ENCODE measurements at regions not wholly inside any gene's neighbourhood (a gene's known extent, or its start where the extent isn't known, plus 50 kb on each side); places are given as distances from the start of the nearest gene placed in this dataset.

DNA sequence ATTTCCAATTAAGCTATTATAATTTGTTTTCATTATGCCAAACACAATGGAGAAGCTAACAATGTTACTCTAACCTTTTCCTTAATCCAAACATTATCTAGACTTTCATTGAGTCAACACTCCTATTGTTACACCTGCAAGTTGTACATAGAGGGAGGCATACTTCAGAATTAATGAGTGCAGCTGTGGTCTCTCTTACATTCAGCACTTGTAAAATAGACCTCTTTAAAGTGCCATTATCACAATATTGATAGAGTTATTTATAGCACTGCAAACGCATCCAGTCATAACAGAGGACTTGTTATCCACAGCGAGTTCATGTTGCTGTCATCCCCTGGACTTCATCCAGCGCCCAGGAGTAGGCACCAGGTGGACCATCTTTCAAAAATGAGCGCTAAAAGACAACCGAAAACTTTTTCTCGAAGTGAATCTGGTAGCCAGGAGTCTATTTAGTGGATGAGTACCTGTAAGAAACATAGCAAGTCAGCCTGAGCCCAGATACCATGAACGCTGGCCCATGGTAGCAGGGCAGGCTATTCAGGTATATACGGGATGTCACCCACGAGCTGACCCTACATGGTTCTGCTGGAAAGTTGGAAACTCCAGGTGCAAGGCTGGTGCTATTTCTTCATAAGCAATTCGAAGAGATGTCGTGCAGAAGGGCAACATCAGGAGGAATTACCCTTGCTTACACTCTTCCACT, 70.6 kb upstream of the NFIA start:
- H3K4me3 ChIP-seq (ENCODE audit: low read depth, low read length), result no peak overlapping the region
- H3K36me3 ChIP-seq (ENCODE audit: control insufficient read depth, insufficient read depth, low read length), result no peaks in the 10 kb centered on the region
- H3K27me3 ChIP-seq (ENCODE audit: control insufficient read depth, insufficient read depth, low read length), result no peaks in the 10 kb centered on the region
- TF ChIP-seq, protein P1, sequence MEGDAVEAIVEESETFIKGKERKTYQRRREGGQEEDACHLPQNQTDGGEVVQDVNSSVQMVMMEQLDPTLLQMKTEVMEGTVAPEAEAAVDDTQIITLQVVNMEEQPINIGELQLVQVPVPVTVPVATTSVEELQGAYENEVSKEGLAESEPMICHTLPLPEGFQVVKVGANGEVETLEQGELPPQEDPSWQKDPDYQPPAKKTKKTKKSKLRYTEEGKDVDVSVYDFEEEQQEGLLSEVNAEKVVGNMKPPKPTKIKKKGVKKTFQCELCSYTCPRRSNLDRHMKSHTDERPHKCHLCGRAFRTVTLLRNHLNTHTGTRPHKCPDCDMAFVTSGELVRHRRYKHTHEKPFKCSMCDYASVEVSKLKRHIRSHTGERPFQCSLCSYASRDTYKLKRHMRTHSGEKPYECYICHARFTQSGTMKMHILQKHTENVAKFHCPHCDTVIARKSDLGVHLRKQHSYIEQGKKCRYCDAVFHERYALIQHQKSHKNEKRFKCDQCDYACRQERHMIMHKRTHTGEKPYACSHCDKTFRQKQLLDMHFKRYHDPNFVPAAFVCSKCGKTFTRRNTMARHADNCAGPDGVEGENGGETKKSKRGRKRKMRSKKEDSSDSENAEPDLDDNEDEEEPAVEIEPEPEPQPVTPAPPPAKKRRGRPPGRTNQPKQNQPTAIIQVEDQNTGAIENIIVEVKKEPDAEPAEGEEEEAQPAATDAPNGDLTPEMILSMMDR (IDR thresholded peaks at IDR 0.05; ENCODE audit: insufficient read depth, low read length, severe bottlenecking), result no peak
- FAIRE-seq, result no peak
- DNase-seq (ENCODE audit: low read depth), result no peak

DNA sequence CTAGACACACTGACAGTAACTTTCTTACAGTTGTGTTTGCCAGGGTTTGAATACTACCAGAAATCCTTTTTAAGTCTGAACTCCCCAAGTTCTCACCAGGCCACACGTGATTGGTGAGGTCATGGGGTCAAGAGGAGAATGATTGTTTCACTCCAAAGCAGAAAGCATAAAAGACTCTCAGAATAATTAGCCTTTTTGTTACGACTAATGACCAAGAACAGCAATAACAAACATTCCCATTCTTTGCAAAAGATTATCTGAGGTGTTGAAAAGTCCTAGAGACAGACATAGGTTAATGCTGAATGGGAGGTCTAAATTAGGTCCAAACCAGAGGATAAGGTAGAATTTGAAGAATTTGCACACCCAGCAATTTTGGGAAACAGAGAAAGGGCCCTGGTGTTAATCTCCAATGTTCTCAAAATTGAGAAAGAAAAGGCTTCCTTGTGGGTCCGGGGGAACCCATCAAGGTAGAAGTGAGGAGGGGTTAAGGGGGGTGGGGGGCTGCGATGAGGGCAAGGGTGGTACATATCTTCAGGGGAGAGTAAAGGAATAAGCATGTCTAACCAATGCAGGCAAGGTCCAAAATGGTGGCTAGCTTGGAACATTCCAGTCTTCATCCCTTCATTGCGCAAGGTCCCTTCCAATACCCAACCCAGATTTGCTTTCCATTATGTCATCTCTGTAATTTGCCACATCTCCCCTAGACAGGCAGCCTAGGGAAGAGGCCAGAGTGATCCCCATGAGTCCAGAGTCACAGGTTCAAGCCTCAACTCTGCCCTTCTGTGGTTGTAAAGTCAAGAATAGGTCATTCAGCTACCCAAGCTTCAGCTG, 74.6 kb upstream of the NFIA start:
- no peak for DNase-seq (ENCODE audit: low read depth)
- TF ChIP-seq, protein P1 (IDR thresholded peaks at IDR 0.05; ENCODE audit: insufficient read depth, low read length, severe bottlenecking), result no peak
- Histone ChIP-seq H3K36me3 (ENCODE audit: control insufficient read depth, insufficient read depth, low read length) (no peaks in the 10 kb centered on the region), H3K4me3 (ENCODE audit: low read depth, low read length) (no peak overlapping the region), H3K27me3 (ENCODE audit: control insufficient read depth, insufficient read depth, low read length) (no peaks in the 10 kb centered on the region)
- FAIRE-seq, result no peak

DNA sequence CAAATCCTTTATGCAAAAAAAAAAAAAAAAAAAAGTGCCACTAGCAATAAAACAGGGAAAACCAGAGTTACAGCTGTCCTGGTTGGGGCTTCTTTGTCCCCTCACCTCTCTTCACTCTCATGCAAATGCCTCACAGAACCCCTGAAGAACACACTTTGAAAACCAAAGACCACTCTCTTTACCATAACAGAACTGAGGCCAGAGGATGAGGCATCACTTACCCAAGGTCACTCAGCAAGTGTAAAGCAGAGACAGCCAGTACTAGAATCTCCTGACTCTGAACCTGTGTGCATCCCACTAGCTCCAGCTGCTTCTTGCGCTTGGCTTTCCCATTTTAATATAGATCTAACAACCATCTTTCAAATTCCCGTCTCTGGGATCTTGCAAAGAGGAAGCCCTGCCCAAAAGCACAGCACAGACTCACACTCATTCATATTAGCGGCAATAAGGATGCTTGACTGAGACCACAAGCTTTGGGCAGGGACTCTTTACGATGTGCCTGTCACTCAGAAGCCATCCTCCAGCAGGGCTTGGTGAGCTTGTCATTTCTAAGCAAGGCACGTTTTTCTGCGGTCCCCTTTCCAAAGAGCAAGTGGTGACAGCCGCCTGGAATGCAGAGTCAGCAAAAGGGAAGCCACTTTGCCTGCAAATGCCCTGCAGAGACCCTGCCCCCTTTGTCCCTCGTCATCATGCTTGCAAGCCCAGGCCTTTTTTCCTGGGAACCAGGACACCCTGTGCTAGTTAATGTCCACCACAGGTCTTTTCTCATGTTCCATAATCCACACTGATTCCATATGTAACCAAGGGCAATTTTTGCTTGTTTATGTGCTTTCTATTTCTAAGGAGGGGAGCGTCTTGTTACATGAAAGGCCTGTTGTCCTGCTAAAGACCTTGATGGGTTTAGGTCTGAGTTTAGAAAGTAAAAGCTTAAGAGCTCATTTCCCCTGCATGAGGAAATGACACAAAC, 76.5 kb upstream of the NFIA start:
- H3K4me3 ChIP-seq (ENCODE audit: low read depth, low read length), result no peak overlapping the region
- TF ChIP-seq, protein P1 (IDR thresholded peaks at IDR 0.05; ENCODE audit: insufficient read depth, low read length, severe bottlenecking), result no peak
- no peak for DNase-seq (ENCODE audit: low read depth)
- H3K36me3 ChIP-seq (ENCODE audit: control insufficient read depth, insufficient read depth, low read length), result no peaks in the 10 kb centered on the region
- FAIRE-seq, result peak; percentile 55
- H3K27me3 ChIP-seq (ENCODE audit: control insufficient read depth, insufficient read depth, low read length), result no peaks in the 10 kb centered on the region

DNA sequence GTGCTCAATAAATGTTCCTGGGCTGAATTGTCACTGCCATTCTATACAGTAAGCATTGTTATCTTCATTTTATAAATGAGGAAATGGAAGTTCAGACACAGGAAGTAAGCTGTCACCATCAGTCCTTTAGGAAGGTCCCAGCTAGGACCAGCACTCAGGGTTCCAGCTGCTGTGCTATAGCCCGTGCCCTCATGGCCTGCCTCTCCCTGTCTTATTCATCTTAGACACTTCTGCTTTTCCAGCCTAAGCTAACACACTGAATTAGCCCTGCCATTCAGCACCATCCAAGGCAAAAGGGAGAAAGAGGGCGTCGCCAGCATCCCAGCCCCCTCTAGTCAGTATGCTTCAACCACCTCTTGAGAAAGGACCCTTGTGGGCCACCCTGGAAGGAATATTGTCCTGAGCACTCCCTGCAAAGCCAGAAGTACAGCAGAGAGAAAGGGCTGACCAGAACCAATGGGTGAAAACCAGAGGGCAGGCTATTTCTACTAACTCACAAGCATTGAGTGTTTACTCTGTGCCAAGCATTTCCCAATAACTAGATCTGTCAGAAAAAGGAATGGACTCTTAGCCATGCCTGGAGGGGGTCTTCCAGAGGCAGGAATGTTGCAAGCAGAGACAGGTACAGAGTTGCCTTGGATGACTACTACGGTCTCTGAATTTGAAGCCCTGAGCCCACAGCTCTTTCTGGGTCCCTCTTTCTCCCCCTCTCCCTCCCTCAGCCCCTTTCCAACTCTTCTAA, 77.9 kb upstream of the NFIA start:
- DNase-seq (ENCODE audit: low read depth), result peak; percentile 83
- no peak for FAIRE-seq
- Histone ChIP-seq H3K36me3 (ENCODE audit: control insufficient read depth, insufficient read depth, low read length) (no peaks in the 10 kb centered on the region), H3K4me3 (ENCODE audit: low read depth, low read length) (no peak overlapping the region), H3K27me3 (ENCODE audit: control insufficient read depth, insufficient read depth, low read length) (no peaks in the 10 kb centered on the region)
- TF ChIP-seq, protein P1 (IDR thresholded peaks at IDR 0.05; ENCODE audit: insufficient read depth, low read length, severe bottlenecking), result no peak

DNA sequence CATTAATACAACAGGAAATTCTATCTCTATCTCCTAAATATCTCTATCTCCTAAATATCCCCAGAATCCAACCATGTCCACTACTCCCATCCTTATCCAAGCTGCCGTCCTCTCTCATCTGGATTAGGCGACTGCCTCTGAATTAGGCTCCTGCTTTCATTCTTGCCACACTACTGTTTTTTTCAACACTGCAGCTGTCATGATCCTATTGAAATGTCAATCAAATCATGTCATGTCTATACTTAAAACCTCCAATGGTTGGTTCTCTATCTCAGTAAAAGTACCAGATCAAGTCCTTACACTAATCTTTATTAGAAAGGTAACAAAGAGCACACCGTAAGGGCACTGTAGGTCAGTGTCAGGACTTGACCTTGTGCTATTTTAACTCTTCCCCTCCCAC, 82.0 kb upstream of the NFIA start:
- H3K36me3 ChIP-seq (ENCODE audit: control insufficient read depth, insufficient read depth, low read length), result no peaks in the 10 kb centered on the region
- H3K4me3 ChIP-seq (ENCODE audit: low read depth, low read length), result no peak overlapping the region
- DNase-seq (ENCODE audit: low read depth) (no peak), FAIRE-seq (no peak)
- TF ChIP-seq, protein P1 (IDR thresholded peaks at IDR 0.05; ENCODE audit: insufficient read depth, low read length, severe bottlenecking), result no peak
- H3K27me3 ChIP-seq (ENCODE audit: control insufficient read depth, insufficient read depth, low read length), result no peaks in the 10 kb centered on the region

All from bronchial epithelial cell (primary cell).